HG02588 (cell line): ENCODE measurements at regions not wholly inside any gene's neighbourhood (a gene's known extent, or its start where the extent isn't known, plus 50 kb on each side); places are given as distances from the start of the nearest gene placed in this dataset.

ENCODE experiments used
- ATAC-seq: cut with Tn5 transposase; IDR thresholded peaks from one replicate; pipeline ENCODE4 v1.9.1; 2021; ENCODE audit warnings: mild to moderate bottlenecking, moderate library complexity; ENCODE audit not compliant: unreplicated experiment

- ATAC-seq: no peak
Observed at GRCh38 chr5:115413651-115414050, 117.2 kb upstream of the CCDC112 start.

GRCh38 chr5:115409094-115409493 is 112.6 kb upstream of the CCDC112 start:
- ATAC-seq: no peak

DNA sequence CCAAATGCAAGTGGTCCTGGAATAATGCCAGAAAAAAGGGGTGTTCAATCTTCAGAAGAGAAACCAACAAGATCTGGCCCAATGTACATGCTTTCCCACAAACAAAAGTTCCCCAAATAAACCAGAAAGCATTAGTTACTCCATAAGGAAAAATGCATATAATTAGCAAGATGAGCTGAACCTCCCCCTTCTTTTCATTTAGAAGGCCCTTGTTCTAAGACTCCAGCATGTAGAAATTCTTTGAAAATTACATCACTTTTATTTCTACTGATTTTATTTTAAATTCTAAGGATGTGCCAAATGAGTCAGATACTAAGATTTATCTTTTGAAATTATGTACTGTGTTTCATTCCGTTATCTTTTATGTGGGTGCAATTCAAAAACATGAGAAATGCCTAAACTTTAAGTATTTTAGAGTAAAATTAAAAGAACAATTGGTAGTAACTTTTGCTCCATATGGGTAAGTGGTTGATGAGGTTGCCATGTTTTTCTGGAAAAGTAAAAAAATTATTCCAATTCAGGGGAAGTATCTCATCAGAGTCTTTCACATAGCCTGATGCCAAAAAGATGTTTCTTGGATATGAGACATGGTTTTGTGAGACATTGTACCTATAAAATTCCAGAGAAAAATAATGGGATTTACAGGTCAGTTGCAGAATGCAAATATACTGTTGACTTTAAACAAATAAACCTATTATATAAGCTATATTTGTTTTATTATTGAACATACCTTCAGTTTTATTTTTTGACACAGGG is 106.5 kb upstream of the CCDC112 start:
- ATAC-seq: no peak

GRCh38 chr5:115402092-115402491 is 105.6 kb upstream of the CCDC112 start:
- ATAC-seq: no peak

- ATAC-seq: no peak
Observed at GRCh38 chr5:115398719-115399118, 102.3 kb upstream of the CCDC112 start.

DNA sequence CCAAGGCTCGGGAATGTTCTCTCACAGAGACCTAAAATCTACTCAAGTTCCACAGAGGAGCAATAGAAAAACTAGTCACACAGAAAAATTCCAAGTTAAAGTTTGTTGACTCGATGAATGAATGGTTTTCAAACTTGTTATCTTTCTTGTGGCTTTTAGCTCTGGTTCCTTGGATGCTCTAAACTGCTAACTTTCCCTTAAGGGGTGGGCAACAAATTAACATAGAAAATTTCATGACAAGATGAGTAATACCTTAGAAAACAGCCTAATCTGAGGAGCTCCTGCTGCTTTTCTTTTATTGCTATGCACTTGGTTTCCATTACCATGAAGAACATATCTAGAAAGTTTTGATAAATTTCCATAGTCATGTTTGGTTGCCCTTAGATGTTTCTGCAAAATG is 100.2 kb upstream of the CCDC112 start:
- ATAC-seq: no peak

DNA sequence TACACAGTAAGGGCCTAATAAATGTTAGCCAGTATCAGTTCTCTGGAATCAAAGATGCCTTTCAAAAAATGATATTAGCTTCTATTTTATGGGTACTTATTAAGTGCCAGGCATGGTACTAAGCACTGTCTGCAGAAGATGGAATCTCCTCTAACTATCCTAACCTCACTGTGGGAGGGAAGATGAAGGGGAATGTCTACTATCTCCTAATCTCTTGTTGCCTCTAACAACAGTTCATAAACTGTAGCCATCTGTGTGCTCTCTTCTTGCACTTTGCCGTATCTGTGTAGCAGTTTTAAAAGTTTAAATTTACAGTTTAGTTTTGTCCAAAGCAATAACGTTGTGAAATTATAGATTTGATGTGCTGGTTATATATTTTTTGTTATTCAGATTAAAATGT is 99.6 kb upstream of the CCDC112 start:
- ATAC-seq: no peak

DNA sequence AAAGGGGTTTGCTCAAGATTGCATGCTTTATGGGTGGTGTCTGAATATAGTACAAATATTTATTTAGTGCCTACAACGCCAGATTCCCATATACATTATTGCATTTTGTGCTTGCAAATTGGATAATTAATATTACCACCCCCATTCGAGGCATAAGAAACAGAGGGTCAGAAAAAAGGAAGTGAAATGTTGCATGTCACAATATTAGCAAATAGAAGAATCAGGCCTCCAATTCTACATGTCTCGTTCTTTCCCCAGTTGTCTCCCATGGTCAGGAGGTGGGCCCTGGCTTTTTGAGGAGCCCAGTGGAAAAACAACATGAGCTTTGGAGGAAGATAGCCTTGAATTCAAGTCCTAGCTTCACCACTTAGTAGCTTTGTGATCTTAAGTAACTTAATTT is 98.1 kb upstream of the CCDC112 start:
- ATAC-seq: no peak

DNA sequence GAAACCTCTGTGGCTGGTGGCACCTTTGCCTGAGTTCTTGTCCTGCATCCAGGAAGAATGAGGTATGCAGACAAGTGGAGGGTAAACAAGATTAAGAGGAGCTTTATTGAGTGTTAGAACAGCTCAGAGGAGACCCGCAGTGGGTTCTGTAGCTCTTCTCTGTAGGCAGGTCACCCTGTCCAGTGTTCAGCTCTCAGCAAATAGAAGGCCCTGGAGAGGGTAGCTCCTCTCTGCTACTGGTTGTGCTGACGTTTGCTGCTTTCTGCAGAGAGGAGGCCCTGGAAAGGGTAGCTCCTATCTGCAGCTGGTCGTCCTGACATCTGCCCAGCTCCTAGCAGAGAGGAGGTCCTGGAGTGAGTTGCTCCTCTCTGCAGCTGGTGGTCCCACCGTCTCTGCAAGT is 96.8 kb upstream of the CCDC112 start:
- no peak for ATAC-seq

GRCh38 chr5:115392611-115393010 is 96.2 kb upstream of the CCDC112 start:
- no peak for ATAC-seq

- no peak for ATAC-seq
Observed at GRCh38 chr5:115391780-115392179, 95.3 kb upstream of the CCDC112 start.

DNA sequence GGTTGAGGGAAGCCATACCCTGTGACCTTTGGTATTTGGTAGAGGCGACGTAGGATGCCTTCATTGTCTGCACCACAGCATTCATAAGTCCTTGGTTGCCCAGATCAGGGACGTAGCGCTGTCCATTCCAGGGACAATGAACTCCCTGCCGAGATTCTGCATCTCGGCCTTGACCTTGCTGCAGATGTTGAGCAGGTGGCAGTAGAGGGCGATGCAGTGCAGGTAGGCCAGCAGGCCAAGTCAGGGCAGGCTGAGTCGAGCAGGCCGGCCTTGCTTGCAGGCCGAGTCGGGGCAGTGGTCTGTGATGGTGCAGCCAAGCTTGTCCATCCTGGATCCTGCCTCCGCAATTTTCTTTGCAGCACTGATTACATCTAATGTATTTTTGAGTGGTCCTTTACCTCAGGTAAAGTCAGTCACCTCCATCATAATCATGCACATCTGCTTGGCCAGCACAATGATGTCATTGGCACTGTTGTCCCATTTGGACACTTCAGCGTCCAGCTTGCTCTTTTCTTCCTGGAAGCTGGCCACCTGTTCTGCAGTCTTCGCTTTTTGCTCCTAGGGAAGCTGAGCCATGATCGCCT is 93.4 kb upstream of the CCDC112 start:
- ATAC-seq: no peak

- no peak for ATAC-seq
Observed at GRCh38 chr5:115389034-115389798, 92.8 kb upstream of the CCDC112 start.

GRCh38 chr5:115388240-115388639 is 91.8 kb upstream of the CCDC112 start:
- ATAC-seq: no peak

DNA sequence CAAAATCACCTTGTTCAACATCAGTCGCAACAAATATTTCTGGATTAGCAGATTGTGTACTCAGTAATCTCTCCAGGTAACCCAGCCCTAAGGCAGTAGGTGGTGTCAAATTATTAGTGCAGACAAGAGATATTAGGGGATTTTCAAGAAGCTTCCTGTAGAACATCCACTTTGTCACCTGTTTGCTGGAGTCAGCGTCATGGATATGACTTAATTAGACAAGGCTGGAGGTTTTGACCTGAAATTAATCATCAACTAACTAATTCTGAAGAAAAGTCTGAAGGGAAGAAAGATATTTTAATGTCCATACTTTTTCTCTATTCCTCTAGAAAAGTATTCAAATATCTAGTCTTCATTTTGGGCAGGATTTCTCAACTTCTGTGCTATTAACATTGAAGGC is 91.4 kb upstream of the CCDC112 start:
- no peak for ATAC-seq

DNA sequence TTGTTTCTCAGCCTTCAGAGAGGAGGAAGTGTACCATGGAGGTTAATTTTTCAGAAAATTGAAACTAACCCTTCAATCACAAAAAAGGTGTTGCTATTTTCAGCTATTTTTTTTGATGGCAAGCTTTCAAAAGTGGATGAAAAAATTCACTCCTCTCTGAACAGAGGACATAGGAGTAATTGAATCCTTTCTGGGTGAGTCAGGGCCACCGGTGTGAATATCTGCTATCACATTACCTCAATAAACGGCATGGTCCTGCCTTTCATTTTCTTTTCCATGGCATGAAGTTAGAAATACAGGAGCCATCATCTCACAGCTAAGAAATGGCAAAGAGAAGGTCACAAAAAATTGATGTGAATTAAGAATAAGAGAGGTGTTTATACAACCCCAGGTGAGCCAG is 90.2 kb upstream of the CCDC112 start:
- ATAC-seq: no peak

DNA sequence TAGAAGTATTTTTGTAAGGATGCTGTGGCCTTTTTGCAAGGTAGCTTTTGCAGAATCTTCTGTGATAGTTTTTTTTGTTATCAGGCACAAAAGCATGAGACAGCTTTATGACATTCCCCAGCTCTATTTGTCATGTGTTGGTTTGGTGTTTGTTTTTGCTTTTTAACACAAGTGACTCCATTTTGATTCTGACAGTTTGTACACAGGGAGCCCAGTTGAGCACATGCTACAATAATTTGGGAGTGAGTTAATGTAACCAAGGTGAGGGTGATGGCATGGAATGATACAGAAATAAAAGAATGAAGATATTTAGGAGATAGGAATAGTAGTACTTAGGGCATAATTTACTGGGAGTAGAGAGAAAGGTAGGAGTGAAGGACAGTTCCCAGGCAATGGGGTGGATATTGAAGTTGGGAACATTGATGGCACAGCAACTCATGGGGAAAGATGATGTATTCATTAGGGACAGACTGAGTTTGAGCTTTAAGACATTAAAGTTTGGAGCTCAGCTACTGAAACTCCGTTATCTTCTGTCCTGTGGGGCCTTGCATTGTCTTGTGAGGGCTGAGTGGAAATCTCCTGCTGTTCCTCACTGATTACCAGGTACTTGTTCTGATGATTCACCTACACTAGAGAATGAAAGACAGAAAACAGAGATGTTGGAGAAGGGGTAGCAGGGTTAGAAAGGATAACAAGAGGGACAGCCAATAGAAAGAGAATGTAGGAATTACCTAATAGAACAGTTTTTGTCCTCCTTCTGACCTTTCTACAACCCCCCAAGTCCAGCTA is 88.3 kb upstream of the CCDC112 start:
- no peak for ATAC-seq

GRCh38 chr5:115382989-115383388 is 86.5 kb upstream of the CCDC112 start:
- ATAC-seq: no peak

- no peak for ATAC-seq
Observed at GRCh38 chr5:115381911-115382662, 85.6 kb upstream of the CCDC112 start.

DNA sequence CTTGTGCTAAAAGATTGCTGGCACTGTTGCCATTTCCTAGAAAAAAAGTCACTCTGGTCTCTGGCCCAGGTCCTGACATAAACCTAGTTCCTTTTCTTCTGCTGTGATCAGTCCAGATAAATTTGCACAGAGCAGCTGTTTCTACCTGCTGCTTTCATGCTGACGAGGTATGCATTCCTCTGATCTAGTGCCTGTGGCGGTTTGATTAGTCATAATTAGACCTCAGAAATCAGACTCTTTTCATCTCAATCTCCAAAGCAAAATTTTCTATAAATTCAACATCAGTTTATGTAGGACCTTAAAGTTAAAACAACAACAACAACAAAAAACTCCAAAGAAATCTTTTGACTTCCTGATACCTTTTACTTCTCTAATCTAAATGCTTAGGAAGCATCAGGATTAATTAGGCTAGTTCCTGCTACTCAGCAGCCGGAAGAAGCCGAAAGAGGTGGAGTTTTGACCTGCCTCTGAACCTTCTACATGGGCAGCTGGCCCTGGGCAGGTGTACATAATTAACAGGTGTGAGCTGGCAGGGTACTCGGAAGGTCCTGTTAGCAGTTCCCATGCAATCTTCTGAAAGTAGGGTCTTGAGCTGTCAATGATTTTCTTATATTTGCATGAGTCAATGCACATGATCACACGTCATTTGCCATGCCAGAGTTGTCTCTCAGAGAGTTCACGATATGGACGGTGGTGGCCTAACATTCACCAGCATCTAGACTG is 83.3 kb upstream of the CCDC112 start:
- ATAC-seq: no peak
